NCI-H146 treated with DMSO at 0.1 percent for 48 hours (cell line): ENCODE measurements at regions not wholly inside any gene's neighbourhood (a gene's known extent, or its start where the extent isn't known, plus 50 kb on each side); places are given as distances from the start of the nearest gene placed in this dataset.
"Not testable (repeated sequence)": the region's sequence is repeated elsewhere in the genome, so short reads cannot be mapped to it uniquely, and the experiment has no call there.

Experiments
- DNase-seq: peaks from one replicate; lab custom pipeline; 2025; ENCODE audit not compliant: unreplicated experiment; lab: John Stamatoyannopoulos, UW

DNA sequence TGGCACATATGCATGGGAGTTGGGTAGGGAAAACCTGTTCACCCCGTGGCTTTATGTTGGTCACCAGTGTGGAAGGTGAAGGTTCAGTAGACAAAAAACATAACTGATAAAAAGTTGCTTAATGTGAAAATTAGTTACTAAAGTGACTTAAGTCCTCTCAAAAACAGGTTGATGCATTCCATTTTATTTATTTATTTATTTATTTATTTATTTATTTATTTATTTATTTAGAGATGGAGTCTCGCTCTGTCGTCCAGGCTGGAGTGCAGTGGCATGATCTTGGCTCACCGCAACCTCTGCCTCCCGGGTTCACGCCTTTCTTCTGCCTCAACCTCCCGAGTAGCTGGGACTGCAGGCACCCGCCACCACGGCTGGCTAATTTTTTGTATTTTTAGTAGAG lies 541.0 kb downstream of the DCDC2C start:
- not testable (repeated sequence) for DNase-seq

DNA sequence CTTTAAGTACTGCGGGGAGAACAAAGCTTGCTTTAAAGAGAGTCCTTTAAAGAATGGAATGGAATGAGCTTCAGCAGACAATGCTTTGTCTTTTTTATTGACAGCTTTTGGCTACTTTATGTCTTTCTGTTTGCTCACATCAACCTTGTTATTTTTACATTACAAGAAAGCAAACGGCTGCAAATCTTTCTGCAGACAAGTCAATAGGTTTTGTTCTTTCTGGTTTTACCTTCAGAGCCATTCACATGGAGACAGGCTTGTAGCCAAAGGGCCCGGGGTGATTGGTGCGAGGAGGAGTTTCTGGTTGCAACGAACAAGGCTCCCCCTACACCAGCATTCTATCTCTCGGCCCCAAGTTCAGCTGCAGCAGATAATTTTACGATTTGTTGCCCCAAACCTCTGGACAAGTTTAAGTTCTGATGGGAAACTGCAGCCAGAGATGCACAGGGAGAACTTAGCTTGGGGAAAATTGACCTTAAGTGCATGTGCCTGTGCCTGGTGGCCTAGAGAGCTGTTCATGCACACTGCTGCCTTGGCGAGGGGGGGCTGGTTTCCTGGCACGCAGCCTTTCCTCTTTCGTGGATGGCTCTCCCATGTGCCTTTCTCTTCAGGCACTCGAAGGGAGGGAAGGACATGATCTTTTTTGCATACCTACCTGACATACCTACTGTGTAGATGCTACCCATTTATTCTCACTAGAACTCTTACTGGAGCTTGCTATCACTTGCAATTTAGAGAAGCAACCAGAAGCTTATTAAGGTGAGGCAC lies 543.2 kb downstream of the DCDC2C start:
- DNase-seq, result no peak

DNA sequence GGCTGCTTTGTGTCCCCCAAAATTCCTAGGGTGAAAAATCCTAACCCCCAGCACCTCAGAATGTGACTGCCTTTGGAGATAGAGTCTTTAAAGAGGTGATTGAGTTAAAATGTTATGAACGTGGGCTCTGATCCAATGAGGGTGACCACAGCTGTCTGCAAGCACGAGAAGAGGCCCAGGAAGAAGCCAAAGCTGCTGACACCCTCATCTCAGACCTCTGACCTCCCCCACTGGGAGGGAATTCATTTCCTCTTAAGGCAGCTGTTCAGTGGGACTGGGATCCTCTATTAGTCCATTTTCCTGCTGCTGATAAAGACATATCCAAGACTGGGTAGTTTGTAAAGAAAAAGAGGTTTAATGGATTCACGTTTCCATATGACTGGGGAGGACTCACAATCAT lies 544.4 kb downstream of the DCDC2C start:
- no peak for DNase-seq

DNA sequence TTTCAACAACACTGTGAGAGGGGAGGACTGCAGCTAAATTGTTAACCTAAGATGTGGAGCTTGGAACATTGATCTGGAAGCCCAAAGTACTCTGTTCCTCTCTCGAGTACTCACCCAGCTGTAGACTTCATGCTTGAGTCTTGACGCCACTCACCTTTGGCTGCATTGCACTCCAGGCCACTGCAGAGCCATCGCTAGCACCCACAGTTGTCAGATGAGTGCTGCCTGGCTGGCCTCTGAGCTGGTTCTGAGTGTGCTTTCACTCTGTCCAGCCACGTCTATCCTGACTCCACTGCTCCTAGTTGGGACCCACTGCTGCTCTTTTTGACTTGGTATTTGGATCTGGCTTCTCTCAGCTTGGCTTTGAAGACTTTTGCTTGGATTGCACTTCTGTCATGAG lies 552.1 kb downstream of the DCDC2C start:
- no peak for DNase-seq

DNA sequence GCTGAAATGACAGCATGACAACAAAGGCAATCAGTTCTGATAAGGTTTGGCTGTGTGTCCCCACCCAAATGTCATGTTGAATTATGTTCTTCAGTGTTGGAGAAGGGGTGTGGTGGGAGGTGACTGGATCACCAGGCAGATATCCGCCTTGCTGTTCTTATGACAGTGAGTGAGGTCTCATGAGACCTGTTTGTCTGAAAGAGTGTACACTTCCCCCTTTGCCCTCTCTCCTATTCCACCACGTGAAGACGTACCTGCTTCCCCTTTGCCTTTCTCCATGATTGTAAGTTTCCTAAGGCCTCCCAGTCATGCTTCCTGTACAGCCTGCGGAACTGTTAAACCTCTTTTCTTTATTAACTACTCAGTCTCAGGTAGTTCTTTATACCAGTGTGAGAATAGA lies 553.0 kb downstream of the DCDC2C start:
- no peak for DNase-seq

DNA sequence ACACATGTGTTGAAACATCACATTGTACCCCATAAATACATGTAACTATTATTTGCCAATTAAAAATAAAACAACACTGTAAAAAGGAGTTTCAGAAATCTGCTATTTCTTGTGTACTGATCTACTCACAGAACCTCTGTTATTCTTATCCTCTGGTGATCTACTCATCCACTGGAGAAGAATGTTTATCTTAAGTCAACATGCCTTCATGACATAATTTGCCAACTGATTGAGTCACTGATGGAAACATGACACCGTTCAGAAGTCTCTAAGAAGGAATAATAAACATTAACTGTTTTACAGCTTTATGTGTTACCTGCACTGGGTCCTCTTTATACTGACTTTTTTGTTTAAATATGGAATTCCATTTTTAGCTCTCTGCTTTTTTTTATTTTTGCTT lies 555.2 kb downstream of the DCDC2C start:
- peak; percentile 60 for DNase-seq

DNA sequence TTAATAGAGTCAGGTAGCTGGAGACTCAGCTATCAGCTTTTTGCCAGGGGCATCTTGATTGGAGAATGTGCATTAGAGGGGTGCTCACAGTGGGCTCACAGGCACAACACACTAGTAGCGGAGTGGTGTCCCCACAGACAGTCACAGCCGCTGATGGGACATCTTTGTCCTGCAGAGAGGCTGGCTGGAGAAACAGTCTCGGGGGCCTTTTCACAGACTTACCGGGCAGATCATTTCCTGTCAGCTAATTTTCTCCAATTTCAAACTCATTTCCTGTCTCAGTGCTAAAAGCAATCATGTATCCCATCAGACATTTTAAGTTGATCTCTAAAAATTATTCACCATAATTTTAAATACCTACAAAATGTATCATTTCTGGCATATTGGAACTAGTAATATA lies 562.6 kb downstream of the DCDC2C start:
- DNase-seq, result peak; percentile 28

DNA sequence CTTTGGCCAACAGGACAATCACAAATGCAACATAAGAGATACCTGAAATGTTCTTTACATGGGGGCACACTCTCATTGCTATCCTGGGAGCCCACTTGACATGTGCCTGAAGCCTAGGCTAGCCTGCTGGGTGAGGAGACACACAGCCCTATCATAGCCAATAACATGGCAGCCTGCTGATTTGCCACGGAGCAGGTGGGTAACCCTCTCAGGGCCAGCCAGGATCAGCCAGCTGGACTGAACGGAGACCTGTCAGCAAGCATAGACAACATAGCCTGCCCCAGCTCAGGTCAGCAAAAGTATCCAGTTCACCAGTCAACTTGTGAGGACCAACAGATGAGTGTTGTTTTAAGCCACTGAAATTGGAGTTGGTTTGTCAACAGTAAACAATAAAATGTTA lies 566.5 kb downstream of the DCDC2C start:
- DNase-seq, result no peak

DNA sequence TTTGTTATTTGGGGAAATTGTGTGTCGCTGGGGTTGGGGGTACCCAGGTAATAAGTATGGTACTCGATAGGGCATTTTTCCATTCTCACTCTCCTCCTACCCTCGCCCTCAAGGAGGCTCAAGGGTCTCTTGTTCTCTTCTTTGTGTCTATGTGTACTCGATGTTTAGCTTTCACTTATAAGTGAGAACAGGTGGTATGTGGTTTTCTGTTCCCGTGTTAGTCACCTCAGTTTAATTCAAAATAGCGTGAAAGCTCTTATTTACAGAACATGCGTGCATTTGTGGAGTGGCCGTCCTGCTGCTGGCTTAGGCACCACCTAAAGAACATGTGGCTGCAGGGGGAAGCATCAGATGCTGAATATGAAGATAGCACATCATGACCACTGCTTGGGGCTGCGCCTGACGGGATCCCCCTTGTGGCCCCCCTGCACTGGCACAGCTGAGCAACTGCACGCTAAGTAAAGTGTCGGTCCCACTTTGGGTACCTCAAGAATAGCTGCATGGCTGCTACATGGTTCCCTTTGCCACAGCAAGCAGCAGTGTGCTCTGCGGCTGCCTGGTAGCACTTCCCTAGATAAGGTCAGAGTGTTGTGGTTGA lies 569.0 kb downstream of the DCDC2C start:
- no peak for DNase-seq

DNA sequence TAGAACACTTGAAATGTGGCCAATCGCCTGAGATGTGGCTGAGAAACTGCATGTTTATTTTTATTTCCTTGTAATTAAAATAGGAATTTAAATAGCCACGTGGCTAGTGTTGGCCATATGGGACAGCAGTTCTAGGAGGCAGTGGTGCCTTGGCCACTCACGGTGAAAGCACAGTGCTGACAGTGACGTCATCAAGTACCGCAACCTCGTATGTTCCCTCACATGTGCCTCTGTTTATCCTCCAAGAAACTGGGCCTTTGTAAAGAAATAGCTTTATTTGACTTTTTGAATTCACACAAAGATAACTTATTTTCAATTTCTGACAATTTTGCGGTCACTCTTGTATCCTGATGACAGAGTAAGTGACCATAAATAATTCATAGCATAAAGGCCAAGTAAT lies 575.0 kb downstream of the DCDC2C start:
- DNase-seq, result no peak

DNA sequence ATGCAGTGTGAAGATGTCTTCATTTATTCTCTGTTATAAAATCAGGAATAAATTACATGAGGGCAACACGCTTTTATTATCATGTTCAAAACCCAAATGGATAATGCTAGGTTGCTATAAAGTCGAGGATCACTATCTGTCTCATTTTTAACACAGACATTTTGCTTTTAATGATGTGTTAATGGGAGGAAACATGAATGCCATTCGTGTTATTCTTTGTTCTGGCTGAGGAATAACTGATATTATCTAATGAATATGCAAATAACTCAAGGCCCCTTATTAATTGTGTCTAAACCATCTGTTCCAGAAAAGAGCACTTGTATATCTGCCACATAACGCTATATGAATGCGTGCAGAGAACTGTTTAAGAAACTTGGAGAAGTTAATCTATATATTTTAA lies 576.1 kb downstream of the DCDC2C start:
- no peak for DNase-seq

DNA sequence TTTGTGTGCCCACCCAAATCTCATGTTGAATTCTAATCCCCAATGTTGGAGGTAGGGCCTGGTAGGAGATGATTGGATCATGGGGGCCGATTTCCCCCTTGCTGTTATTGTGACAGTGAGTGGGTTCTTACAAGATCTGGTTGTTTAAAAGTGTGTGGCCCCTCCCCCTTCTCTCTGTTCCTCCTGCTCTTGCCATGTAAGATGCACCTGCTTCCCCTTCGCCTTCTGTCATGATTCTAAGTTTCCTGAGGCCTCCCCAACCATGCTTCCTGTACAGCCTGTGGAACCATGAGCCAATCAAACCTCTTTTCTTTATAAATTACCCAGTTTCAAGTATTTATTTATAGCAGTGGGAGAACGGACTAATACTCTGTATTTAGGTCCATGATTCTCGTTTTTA lies 588.1 kb downstream of the DCDC2C start:
- DNase-seq, result no peak

DNA sequence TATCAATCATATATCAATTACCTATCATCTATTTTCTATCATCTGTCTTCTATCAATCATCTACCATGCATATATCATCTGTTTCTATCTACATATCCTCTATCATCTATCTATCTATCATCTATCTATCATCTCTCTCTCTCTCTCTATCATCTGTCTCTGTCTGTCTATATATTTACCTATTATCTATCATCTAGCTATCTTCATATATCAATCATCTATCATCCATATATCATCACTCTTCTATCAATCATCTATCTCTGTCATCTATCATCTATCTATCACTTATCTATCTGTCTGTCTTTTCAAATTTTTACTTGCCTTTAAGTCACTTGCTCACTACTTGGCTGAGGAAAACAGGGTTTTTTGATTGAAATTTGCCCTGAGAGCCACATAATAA lies 592.3 kb downstream of the DCDC2C start:
- no peak for DNase-seq

DNA sequence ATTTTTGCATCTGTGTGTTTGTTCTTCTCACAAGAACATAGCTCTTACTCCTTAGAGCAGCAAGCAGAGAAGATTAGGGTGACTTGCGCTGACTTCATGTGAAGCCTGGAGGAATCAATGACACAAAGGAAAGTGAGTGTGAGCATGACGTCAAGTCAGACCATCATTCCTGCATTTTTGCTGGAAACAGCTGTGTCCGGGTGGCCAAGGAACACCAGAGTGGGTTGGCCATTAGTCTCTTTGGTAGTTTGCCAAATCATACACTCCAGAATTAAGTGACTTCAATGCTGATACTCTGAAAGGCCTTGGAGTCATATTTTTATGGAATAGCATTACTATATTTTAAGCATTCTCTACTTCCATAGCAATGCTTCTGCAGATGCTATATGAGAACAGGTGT lies 597.2 kb downstream of the DCDC2C start:
- DNase-seq, result no peak

DNA sequence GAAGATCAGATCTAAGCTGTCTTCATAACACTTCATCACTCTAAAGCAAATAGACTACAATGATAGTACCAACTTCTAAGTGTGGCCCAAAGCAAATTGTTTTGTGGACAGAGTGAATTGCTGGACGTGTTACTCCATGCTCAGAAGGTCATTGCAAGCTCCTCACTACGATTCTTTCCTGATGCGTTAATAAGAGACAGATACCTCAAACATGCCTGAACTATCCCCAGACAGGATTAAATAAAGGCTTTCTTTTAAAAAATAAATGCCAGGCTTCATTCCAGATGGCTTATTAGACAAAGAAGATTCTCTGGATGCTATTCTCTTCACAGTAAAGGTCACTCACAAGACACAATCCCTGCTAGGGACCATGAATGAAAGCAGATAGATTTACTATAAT lies 621.2 kb downstream of the DCDC2C start:
- DNase-seq, result peak; percentile 90

DNA sequence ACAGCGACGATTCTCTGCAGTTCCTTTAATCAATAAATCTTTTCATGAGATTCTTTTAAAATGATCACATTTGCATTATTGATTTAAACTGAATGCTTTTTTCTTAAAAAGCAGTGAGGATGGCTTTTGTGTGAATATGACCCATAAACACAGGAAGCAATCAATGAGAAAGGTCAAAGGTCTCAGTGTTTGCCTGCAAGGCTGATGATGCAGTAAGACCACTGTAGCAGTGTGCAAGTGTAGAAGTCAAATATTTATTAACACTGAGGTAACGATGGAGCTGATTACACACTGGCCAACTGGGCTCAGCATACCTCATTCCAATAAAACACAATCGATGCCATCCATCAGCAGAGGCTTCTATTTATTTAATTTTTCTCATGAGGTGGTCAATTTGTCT lies 633.5 kb downstream of the DCDC2C start:
- DNase-seq, result peak; percentile 88

DNA sequence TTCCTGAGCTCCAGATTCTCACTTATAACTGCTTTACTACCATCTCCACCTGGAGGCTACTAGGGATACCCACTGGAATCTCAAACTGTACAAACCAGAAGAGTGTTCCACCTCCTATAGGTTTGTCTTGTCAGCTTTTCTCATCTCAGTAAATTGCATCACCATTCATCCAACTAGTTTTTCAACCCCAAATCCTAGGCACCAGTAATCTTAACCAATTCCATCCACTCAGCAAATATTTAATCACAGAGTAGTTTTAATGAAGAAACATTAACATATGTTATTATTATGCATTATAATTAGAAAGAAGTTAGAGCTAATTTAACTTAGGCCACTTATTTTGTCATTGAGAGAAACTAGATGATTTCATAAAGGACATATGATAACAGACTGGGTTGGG lies 635.0 kb downstream of the DCDC2C start:
- no peak for DNase-seq

DNA sequence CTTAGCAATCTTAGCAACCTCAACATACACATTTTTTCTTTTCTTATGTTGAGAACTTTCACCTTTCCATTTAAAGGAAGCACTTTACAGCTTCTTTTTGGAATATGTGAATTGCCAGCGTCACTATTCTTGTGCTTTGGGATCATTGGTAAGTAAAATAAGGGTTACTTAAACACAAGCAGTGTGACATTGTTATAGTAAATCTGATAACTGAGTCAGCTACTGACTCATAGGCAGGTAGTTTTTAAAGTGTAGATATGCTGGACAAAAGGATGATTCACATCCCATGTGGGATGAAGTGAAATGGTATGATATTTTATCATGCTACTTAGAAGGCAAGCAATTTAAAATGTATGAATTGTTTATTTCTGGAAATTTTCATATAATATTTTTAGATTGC lies 637.2 kb downstream of the DCDC2C start:
- DNase-seq, result no peak

DNA sequence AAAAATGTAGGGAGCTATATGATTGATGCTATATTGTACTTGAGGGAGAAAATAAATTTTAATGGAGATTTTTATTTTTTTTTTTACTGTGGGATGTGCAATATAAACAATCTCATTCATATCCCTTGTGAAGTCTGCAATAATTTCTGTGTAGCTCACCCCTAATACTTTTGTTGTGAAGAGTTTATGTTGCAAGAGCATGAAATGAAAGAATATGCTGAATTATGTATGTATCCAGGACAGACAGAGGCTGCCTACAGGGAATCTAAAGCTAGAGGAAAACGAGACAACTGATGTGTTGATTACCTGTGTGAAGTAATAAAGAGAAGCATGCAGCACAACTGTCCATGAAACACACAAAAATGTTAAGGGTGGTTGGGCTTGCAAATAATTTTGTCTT lies 643.3 kb downstream of the DCDC2C start:
- no peak for DNase-seq

DNA sequence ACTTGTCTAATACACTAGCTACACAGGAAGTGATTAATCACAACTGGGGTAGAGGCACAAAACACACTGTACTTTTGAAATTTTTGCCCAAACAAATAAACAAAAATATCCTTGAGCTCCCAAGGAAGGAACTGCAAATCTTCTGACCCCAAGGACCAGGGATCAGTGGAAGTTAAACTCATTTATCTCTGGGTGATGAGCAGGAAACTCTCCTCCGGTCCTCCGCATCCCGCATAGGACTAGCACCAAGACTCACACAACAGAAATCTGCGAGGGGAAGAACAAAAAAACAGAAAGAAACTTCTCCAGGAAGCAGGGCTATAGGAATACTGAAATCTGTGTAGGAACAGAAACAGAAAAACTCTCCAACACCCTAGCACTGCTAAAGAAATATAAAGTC lies 650.3 kb downstream of the DCDC2C start:
- DNase-seq, result no peak

DNA sequence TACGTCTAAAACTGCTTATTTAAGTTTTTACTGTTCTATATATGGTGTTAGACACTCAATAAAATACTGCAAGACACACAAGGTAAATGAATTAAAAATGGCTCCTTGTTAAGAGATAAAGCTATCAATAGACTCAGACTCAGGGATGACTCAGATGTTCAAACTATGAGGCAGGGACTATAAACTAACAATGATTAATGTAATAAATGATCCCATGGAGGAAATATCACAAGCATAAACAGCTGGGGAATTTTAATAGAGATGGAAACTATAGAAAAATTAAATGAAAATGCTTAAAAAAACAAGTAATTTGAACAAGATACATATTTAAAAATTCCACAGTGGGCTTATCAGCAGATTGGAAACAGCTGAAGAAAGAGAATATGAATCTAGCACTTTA lies 650.8 kb downstream of the DCDC2C start:
- no peak for DNase-seq

DNA sequence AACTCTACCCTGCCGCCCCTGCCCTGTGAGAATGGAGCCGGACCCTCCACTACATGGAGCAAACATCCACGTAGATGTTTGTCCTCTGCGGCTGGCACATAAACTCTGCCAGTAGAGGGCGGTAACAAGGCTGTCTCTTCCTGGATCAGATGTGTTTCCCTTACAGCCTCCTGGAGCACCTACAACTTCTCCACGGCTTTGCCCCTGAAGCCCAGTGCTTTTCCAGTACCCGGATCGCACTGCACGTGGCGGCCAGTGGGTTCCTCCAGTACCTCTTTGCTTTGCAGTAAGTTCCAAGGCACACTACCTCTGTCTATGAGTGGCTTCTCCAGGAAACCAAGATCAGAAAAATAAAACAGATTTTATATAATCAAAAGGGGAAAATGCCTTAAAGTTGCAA lies 651.3 kb downstream of the DCDC2C start:
- no peak for DNase-seq

DNA sequence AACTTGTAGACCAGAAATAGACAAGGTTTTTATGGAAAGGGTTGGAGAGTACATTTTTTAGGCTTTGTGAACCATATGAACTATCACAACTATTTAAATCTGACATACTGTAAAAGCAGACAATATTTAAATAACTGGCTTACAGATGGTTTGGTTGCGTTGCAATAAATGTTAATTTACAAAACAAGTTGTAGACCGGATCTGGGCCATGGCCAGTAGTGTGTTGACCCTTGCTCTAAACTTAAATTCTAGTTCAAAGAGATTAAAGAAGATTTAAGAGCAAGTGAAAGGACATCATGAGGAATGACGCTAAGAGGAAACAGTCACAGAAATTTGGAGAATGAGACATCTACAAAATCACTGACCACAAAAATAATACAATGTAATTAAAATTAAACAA lies 652.7 kb downstream of the DCDC2C start:
- no peak for DNase-seq
